ENCODE measurements at regions not wholly inside any gene's neighbourhood (a gene's known extent, or its start where the extent isn't known, plus 50 kb on each side); places are given as distances from the start of the nearest gene placed in this dataset.

DNA sequence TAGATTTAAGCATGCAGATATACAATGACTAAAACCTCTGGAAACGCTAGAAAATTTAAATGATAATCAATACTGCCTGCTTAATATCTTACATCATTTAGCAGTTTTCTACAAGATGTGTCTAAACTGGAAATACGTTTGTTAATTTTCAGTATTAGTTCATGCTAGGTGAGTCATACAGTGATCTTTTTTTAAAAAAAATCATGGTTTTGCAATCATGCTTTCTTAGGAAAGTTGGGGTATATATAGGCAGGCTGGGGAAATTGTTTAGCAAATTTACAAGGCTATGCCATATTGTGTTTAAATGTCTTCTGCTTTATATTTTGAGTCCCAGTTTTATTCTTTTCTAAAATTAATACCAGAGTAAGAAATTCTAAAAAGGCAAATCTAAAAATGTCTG is 245.4 kb upstream of the SPRY2 start:
- Histone ChIP-seq H3K4ac (ENCODE audit: low read length) (no peak overlapping the region), H3K79me1 (ENCODE audit: low read depth, low read length) (no peaks in the 10 kb centered on the region), H4K8ac (ENCODE audit: low read depth, low read length) (no peak overlapping the region), H2BK12ac (ENCODE audit: low read length) (no peak overlapping the region), H3K18ac (ENCODE audit: low read length) (no peak overlapping the region), H3K23ac (ENCODE audit: low read depth, low read length, poor library complexity) (no peak overlapping the region), H3K4me1 (ENCODE audit: control insufficient read depth in 2 of 2, insufficient read depth in 1 of 2, low read depth in 1 of 2, low read length in 2 of 2) (peaks cover 0 to 11% of the 10 kb centered on the region in 2 donors), H2BK15ac (ENCODE audit: low read length) (no peak overlapping the region), H3K36me3 (replicated peaks in 1 of 2; ENCODE audit: control insufficient read depth in 2 of 2, insufficient read depth in 2 of 2, low read length in 2 of 2) (no peaks in the 10 kb centered on the region), H3K27me3 (ENCODE audit: control insufficient read depth in 3 of 3, insufficient read depth in 3 of 3, low read depth in 1 of 3, low read length in 3 of 3) (no peaks in the 10 kb centered on the region), H3K4me3 (ENCODE audit: low read length in 2 of 2) (no peak overlapping the region), H4K91ac (ENCODE audit: low read depth, low read length, poor library complexity) (no peak overlapping the region), H3K14ac (ENCODE audit: low read length) (no peak overlapping the region), H2BK5ac (ENCODE audit: low read length) (no peak overlapping the region), H3K9ac (ENCODE audit: low read depth, low read length, poor library complexity) (no peak overlapping the region), H3K27ac (replicated peaks; ENCODE audit: low read length) (no peak overlapping the region), H3K9me3 (replicated peaks in 1 of 2; ENCODE audit: control insufficient read depth in 2 of 2, insufficient read depth in 1 of 2, low read depth in 1 of 2, low read length in 2 of 2) (peaks cover 0 to 2% of the 10 kb centered on the region in 2 donors), H2AK5ac (ENCODE audit: low read depth, low read length) (no peak overlapping the region), H3K4me2 (ENCODE audit: insufficient read depth, low read length, poor library complexity, severe bottlenecking) (no peak overlapping the region), H2BK120ac (ENCODE audit: low read depth, low read length) (no peak overlapping the region), H2AFZ (ENCODE audit: low read length) (no peak overlapping the region)
- WGBS, 2 donors (ENCODE audit: extremely low coverage in 2 of 2, insufficient read length in 2 of 2, insufficient replicate concordance in 1 of 2): no CpG with 5 or more reads among the region's 2 CpGs
- DNase-seq (ENCODE audit: low spot score): no peak

DNA sequence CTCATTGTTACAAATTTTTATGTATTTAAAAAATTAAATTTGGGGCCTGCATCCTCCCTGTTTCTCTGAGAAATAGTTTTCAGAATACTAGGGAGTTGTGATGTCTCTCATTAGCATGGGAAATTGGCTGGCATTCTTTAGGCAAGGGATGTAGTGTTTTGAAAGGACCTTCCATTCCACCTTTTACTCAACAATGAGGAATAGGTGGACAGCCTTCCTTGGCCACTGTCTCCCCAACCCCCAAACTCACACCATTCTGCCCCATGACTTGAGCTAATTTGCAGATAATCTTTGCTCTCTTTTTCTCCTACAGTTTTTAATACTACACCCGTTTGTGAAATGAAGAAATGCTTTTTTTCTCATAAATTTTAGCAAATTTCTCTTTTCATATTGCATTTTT is 244.6 kb upstream of the SPRY2 start:
- no CpG with 5 or more reads among the region's 1 CpG for WGBS, 2 donors (ENCODE audit: extremely low coverage in 2 of 2, insufficient read length in 2 of 2, insufficient replicate concordance in 1 of 2)
- Histone ChIP-seq H3K23ac (ENCODE audit: low read depth, low read length, poor library complexity) (no peak overlapping the region), H3K4ac (ENCODE audit: low read length) (no peak overlapping the region), H2AK5ac (ENCODE audit: low read depth, low read length) (no peak overlapping the region), H2BK120ac (ENCODE audit: low read depth, low read length) (no peak overlapping the region), H2BK5ac (ENCODE audit: low read length) (no peak overlapping the region), H3K27me3 (ENCODE audit: control insufficient read depth in 3 of 3, insufficient read depth in 3 of 3, low read depth in 1 of 3, low read length in 3 of 3) (no peaks in the 10 kb centered on the region), H3K36me3 (replicated peaks in 1 of 2; ENCODE audit: control insufficient read depth in 2 of 2, insufficient read depth in 2 of 2, low read length in 2 of 2) (no peaks in the 10 kb centered on the region), H3K18ac (ENCODE audit: low read length) (no peak overlapping the region), H3K4me2 (ENCODE audit: insufficient read depth, low read length, poor library complexity, severe bottlenecking) (no peak overlapping the region), H3K9me3 (replicated peaks in 1 of 2; ENCODE audit: control insufficient read depth in 2 of 2, insufficient read depth in 1 of 2, low read depth in 1 of 2, low read length in 2 of 2) (peaks cover 2 to 3% of the 10 kb centered on the region in 2 donors), H3K14ac (ENCODE audit: low read length) (no peak overlapping the region), H2BK12ac (ENCODE audit: low read length) (no peak overlapping the region), H3K9ac (ENCODE audit: low read depth, low read length, poor library complexity) (no peak overlapping the region), H3K27ac (replicated peaks; ENCODE audit: low read length) (no peak overlapping the region), H4K91ac (ENCODE audit: low read depth, low read length, poor library complexity) (no peak overlapping the region), H2BK15ac (ENCODE audit: low read length) (no peak overlapping the region), H2AFZ (ENCODE audit: low read length) (no peak overlapping the region), H3K79me1 (ENCODE audit: low read depth, low read length) (no peaks in the 10 kb centered on the region), H3K4me1 (ENCODE audit: control insufficient read depth in 2 of 2, insufficient read depth in 1 of 2, low read depth in 1 of 2, low read length in 2 of 2) (peaks cover 0 to 11% of the 10 kb centered on the region in 2 donors), H4K8ac (ENCODE audit: low read depth, low read length) (no peak overlapping the region), H3K4me3 (ENCODE audit: low read length in 2 of 2) (no peak overlapping the region)
- DNase-seq (ENCODE audit: low spot score): no peak

DNA sequence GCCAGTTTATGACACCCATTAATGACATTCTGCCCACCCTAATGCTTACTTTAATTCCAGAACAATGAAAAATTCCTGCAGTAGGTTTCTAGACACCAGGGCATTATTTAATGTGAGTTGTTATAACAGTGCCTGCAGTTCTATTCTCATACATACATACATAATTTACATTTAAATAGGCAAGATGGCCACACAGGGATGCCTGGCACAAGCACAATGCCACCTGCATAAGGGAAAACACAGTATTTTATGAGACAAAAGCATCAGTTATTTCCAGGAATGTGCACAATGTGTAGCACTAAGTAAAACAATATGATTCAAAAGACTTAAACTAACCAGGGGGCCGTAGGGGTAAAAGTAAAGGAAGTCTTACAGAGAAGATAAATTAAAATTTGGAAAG is 243.9 kb upstream of the SPRY2 start:
- H3K9ac ChIP-seq (ENCODE audit: low read depth, low read length, poor library complexity): no peak overlapping the region
- no peak overlapping the region for H3K4ac ChIP-seq (ENCODE audit: low read length)
- no peak overlapping the region for H2BK120ac ChIP-seq (ENCODE audit: low read depth, low read length)
- H3K4me3 ChIP-seq (ENCODE audit: low read length in 2 of 2): no peak overlapping the region
- H3K36me3 ChIP-seq (replicated peaks in 1 of 2; ENCODE audit: control insufficient read depth in 2 of 2, insufficient read depth in 2 of 2, low read length in 2 of 2): no peaks in the 10 kb centered on the region
- peaks cover 0 to 3% of the 10 kb centered on the region in 2 donors for H3K9me3 ChIP-seq (replicated peaks in 1 of 2; ENCODE audit: control insufficient read depth in 2 of 2, insufficient read depth in 1 of 2, low read depth in 1 of 2, low read length in 2 of 2)
- no peak overlapping the region for H4K91ac ChIP-seq (ENCODE audit: low read depth, low read length, poor library complexity)
- no peak overlapping the region for H3K23ac ChIP-seq (ENCODE audit: low read depth, low read length, poor library complexity)
- no peaks in the 10 kb centered on the region for H3K27me3 ChIP-seq (ENCODE audit: control insufficient read depth in 3 of 3, insufficient read depth in 3 of 3, low read depth in 1 of 3, low read length in 3 of 3)
- H3K4me1 ChIP-seq (ENCODE audit: control insufficient read depth in 2 of 2, insufficient read depth in 1 of 2, low read depth in 1 of 2, low read length in 2 of 2): peaks cover 0 to 11% of the 10 kb centered on the region in 2 donors
- no peak overlapping the region for H3K14ac ChIP-seq (ENCODE audit: low read length)
- WGBS, 2 donors (ENCODE audit: extremely low coverage in 2 of 2, insufficient read length in 2 of 2, insufficient replicate concordance in 1 of 2): no CpG with 5 or more reads among the region's 1 CpG
- H3K79me1 ChIP-seq (ENCODE audit: low read depth, low read length): no peaks in the 10 kb centered on the region
- H3K18ac ChIP-seq (ENCODE audit: low read length): no peak overlapping the region
- H2AK5ac ChIP-seq (ENCODE audit: low read depth, low read length): no peak overlapping the region
- H2BK5ac ChIP-seq (ENCODE audit: low read length): no peak overlapping the region
- H2BK12ac ChIP-seq (ENCODE audit: low read length): no peak overlapping the region
- no peak overlapping the region for H4K8ac ChIP-seq (ENCODE audit: low read depth, low read length)
- no peak overlapping the region for H2AFZ ChIP-seq (ENCODE audit: low read length)
- no peak overlapping the region for H3K27ac ChIP-seq (replicated peaks; ENCODE audit: low read length)
- no peak overlapping the region for H2BK15ac ChIP-seq (ENCODE audit: low read length)
- DNase-seq (ENCODE audit: low spot score): no peak
- H3K4me2 ChIP-seq (ENCODE audit: insufficient read depth, low read length, poor library complexity, severe bottlenecking): no peak overlapping the region

DNA sequence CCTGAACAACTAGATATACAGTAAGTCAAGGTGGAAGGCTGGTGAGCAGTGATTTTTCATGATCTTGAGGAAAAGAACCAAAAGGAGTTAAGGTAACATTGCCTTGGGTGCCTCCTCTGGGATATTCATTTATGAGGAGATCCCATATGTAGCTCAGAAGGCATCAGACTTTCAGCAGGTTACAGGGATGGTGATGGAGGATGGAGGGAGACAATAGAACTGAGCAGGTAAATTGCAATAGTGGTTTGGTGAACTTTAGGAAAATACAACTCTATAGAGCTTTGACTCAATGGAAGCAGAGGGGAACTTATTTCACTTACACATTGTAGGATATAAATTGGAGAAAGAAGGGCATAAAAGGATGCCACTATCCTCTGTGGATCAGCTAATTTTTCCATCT is 243.4 kb upstream of the SPRY2 start:
- Histone ChIP-seq H3K4me3 (ENCODE audit: low read length in 2 of 2) (no peak overlapping the region), H3K27me3 (ENCODE audit: control insufficient read depth in 3 of 3, insufficient read depth in 3 of 3, low read depth in 1 of 3, low read length in 3 of 3) (no peaks in the 10 kb centered on the region), H2BK12ac (ENCODE audit: low read length) (no peak overlapping the region), H3K18ac (ENCODE audit: low read length) (no peak overlapping the region), H2BK15ac (ENCODE audit: low read length) (no peak overlapping the region), H3K36me3 (replicated peaks in 1 of 2; ENCODE audit: control insufficient read depth in 2 of 2, insufficient read depth in 2 of 2, low read length in 2 of 2) (no peaks in the 10 kb centered on the region), H3K9me3 (replicated peaks in 1 of 2; ENCODE audit: control insufficient read depth in 2 of 2, insufficient read depth in 1 of 2, low read depth in 1 of 2, low read length in 2 of 2) (peaks cover 0 to 8% of the 10 kb centered on the region in 2 donors), H3K27ac (replicated peaks; ENCODE audit: low read length) (no peak overlapping the region), H2AFZ (ENCODE audit: low read length) (no peak overlapping the region), H3K23ac (ENCODE audit: low read depth, low read length, poor library complexity) (no peak overlapping the region), H2AK5ac (ENCODE audit: low read depth, low read length) (no peak overlapping the region), H4K91ac (ENCODE audit: low read depth, low read length, poor library complexity) (no peak overlapping the region), H2BK5ac (ENCODE audit: low read length) (no peak overlapping the region), H3K4ac (ENCODE audit: low read length) (no peak overlapping the region), H3K9ac (ENCODE audit: low read depth, low read length, poor library complexity) (no peak overlapping the region), H3K14ac (ENCODE audit: low read length) (no peak overlapping the region), H4K8ac (ENCODE audit: low read depth, low read length) (no peak overlapping the region), H3K79me1 (ENCODE audit: low read depth, low read length) (no peaks in the 10 kb centered on the region), H2BK120ac (ENCODE audit: low read depth, low read length) (no peak overlapping the region), H3K4me1 (ENCODE audit: control insufficient read depth in 2 of 2, insufficient read depth in 1 of 2, low read depth in 1 of 2, low read length in 2 of 2) (peaks cover 0 to 11% of the 10 kb centered on the region in 2 donors), H3K4me2 (ENCODE audit: insufficient read depth, low read length, poor library complexity, severe bottlenecking) (no peak overlapping the region)
- DNase-seq (ENCODE audit: low spot score): no peak

Measured in neuronal stem cell (in vitro differentiated cells).